ENCODE measurements at regions not wholly inside any gene's neighbourhood (a gene's known extent, or its start where the extent isn't known, plus 50 kb on each side); places are given as distances from the start of the nearest gene placed in this dataset.

DNA sequence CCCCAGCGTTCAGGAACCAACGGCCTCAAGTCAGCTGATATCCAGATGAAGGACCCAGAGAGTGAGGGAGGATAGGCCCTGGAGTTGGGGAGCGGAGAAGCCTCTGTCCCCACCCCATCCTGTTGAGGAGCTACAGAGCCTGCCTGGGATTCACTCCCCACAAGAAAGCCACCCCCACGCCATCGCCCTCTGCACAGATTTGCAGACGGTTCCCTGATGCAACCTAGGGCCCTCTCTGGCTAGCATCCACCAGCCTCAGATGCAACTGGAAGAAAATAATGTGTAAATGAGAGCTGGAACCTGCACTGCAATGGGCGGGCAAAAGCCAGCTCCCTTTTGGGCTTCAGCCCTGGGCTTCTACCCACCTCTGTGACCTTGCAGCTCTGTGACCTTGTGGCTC is 185.6 kb downstream of the BCOR start:
- intact Hi-C loops (cut with micrococcal nuclease; ENCODE audit: unreplicated experiment): no loop called here
- ChIA-PET CTCF (no interaction called here), POLR2A (no interaction called here)
- peaks cover 10% of the 10 kb centered on the region for H3K4me1 Mint-ChIP-seq (ENCODE audit: low read depth, unreplicated experiment)
- peaks cover 8% of the 10 kb centered on the region for H3K36me3 Mint-ChIP-seq (ENCODE audit: insufficient read depth, unreplicated experiment)
- Histone ChIP-seq H3K4me1 (peaks cover 16% of the 10 kb centered on the region), H3K36me3 (ENCODE audit: control insufficient read depth, insufficient read depth, low read length) (no peaks in the 10 kb centered on the region), H3K4me3 (ENCODE audit: low read depth, low read length) (no peak overlapping the region), H3K27me3 (replicated peaks; ENCODE audit: control insufficient read depth, insufficient read depth, low read length) (no peaks in the 10 kb centered on the region), H3K9me3 (no peaks in the 10 kb centered on the region)
- no TSS peak for BruUV-seq (replicated peaks)
- no peaks in the 10 kb centered on the region for H3K9me3 Mint-ChIP-seq (ENCODE audit: unreplicated experiment)
- H3K4me3 Mint-ChIP-seq (ENCODE audit: unreplicated experiment): no peak overlapping the region
- no peak overlapping the region for H3K27ac Mint-ChIP-seq (ENCODE audit: unreplicated experiment)
- no peak for TF ChIP-seq CTCF (IDR thresholded peaks at IDR 0.05; ENCODE audit: insufficient read depth in 1 of 2, low read depth in 1 of 2, low read length in 1 of 2, severe bottlenecking in 1 of 2, unreplicated experiment in 1 of 2)
- H3K27me3 Mint-ChIP-seq (ENCODE audit: insufficient read depth, unreplicated experiment): no peaks in the 10 kb centered on the region
- DNase-seq: no peak

DNA sequence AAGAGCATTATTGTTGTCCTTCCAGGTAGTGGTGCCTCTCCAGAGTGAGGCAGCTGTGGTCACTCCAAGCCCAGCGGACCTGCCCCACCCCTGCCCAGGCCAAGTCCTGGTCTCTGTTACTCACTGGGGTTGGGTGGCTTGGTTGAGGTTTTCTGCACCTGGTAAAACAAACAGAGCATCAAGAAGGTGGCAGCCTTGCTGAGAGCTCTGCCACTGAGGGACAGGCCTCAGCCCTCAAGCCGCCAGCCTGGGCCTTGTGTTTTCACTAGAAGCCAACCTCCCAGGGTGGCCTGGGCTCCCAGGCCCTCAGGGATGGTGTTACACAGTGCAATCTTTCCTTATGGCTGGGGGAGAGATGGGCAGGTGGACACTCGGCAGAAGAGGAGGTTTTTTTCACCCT is 182.7 kb downstream of the BCOR start:
- H3K36me3 ChIP-seq (ENCODE audit: control insufficient read depth, insufficient read depth, low read length): no peaks in the 10 kb centered on the region
- intact Hi-C loops (cut with micrococcal nuclease; ENCODE audit: unreplicated experiment): no loop called here
- BruUV-seq (replicated peaks): no TSS peak
- no peaks in the 10 kb centered on the region for H3K4me1 Mint-ChIP-seq (ENCODE audit: low read depth, unreplicated experiment)
- TF ChIP-seq CTCF (IDR thresholded peaks at IDR 0.05; ENCODE audit: insufficient read depth in 1 of 2, low read depth in 1 of 2, low read length in 1 of 2, severe bottlenecking in 1 of 2, unreplicated experiment in 1 of 2): no peak
- DNase-seq: no peak
- H3K9me3 ChIP-seq: no peaks in the 10 kb centered on the region
- no peak overlapping the region for H3K27ac Mint-ChIP-seq (ENCODE audit: unreplicated experiment)
- ChIA-PET CTCF (no interaction called here), POLR2A (no interaction called here)
- H3K4me3 ChIP-seq (ENCODE audit: low read depth, low read length): no peak overlapping the region
- no peaks in the 10 kb centered on the region for H3K27me3 Mint-ChIP-seq (ENCODE audit: insufficient read depth, unreplicated experiment)
- H3K9me3 Mint-ChIP-seq (ENCODE audit: unreplicated experiment): no peaks in the 10 kb centered on the region
- no peaks in the 10 kb centered on the region for H3K4me1 ChIP-seq
- no peak overlapping the region for H3K4me3 Mint-ChIP-seq (ENCODE audit: unreplicated experiment)
- H3K36me3 Mint-ChIP-seq (ENCODE audit: insufficient read depth, unreplicated experiment): no peaks in the 10 kb centered on the region
- H3K27me3 ChIP-seq (replicated peaks; ENCODE audit: control insufficient read depth, insufficient read depth, low read length): no peaks in the 10 kb centered on the region

DNA sequence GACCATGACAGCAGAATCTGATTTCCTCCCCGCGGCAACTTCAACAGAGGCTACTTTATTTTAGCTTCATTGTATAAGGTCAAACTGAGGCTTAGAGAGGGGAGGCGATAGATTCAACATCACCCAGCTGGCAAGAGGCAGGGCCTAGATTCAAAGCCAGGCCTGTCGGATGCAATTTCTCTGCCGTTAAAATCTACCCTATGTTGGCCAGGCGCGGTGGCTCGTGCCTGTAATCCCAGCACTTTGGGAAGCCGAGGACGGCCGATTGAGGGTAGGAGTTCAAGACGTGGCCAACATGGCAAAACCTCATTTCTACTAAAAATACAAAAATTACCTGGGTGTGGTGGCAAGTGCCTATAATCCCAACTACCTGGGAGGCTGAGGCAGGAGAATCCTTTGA is 182.2 kb downstream of the BCOR start:
- CTCF ChIA-PET: no interaction called here
- no peaks in the 10 kb centered on the region for H3K36me3 Mint-ChIP-seq (ENCODE audit: insufficient read depth, unreplicated experiment)
- intact Hi-C loops (cut with micrococcal nuclease; ENCODE audit: unreplicated experiment): no loop called here
- Histone ChIP-seq H3K4me1 (no peaks in the 10 kb centered on the region), H3K4me3 (ENCODE audit: low read depth, low read length) (no peak overlapping the region), H3K9me3 (no peaks in the 10 kb centered on the region), H3K27me3 (replicated peaks; ENCODE audit: control insufficient read depth, insufficient read depth, low read length) (no peaks in the 10 kb centered on the region), H3K36me3 (ENCODE audit: control insufficient read depth, insufficient read depth, low read length) (no peaks in the 10 kb centered on the region)
- no TSS peak for BruUV-seq (replicated peaks)
- no peak overlapping the region for H3K27ac Mint-ChIP-seq (ENCODE audit: unreplicated experiment)
- TF ChIP-seq CTCF (IDR thresholded peaks at IDR 0.05; ENCODE audit: insufficient read depth in 1 of 2, low read depth in 1 of 2, low read length in 1 of 2, severe bottlenecking in 1 of 2, unreplicated experiment in 1 of 2): no peak
- H3K4me3 Mint-ChIP-seq (ENCODE audit: unreplicated experiment): no peak overlapping the region
- H3K9me3 Mint-ChIP-seq (ENCODE audit: unreplicated experiment): no peaks in the 10 kb centered on the region
- no peak for DNase-seq
- POLR2A ChIA-PET: no interaction called here
- H3K4me1 Mint-ChIP-seq (ENCODE audit: low read depth, unreplicated experiment): no peaks in the 10 kb centered on the region
- H3K27me3 Mint-ChIP-seq (ENCODE audit: insufficient read depth, unreplicated experiment): no peaks in the 10 kb centered on the region

Measured in Caco-2 (cell line).